SK-N-SH treated with all-trans-retinoic acid at 6 μM for 48 hours (cell line): ENCODE measurements at regions not wholly inside any gene's neighbourhood (a gene's known extent, or its start where the extent isn't known, plus 50 kb on each side); places are given as distances from the start of the nearest gene placed in this dataset.
"Not testable (repeated sequence)": the region's sequence is repeated elsewhere in the genome, so short reads cannot be mapped to it uniquely, and the experiment has no call there.

Source experiments
- ATAC-seq: fragments of 200-7000 bp; cut with Tn5 transposase; 3 replicates; pipeline ENCODE4 v1.9.1; 2020; ENCODE audit warnings: mild to moderate bottlenecking, moderate library complexity
- ARNTL ChIP-seq: fragments of 450-650 bp; formaldehyde crosslinking; IDR thresholded peaks from 2 replicates; pipeline ENCODE4 v1.5.0; 2020; ENCODE audit warnings: low read depth, mild to moderate bottlenecking, moderate library complexity, borderline replicate concordance
- BACH2 ChIP-seq: fragments of 250-450 bp; sonication (Bioruptor Pico); IDR thresholded peaks from 2 replicates; pipeline ENCODE4 v1.9.0; 2021; ENCODE audit warnings: mild to moderate bottlenecking, borderline replicate concordance
- CREB5 ChIP-seq: fragments of 250-450 bp; sonication (Bioruptor Pico); IDR thresholded peaks from 2 replicates; pipeline ENCODE4 v1.5.1; 2020; ENCODE audit warnings: low read depth, mild to moderate bottlenecking, moderate library complexity
- CSDC2 ChIP-seq: fragments of 250-450 bp; sonication (Bioruptor Pico); IDR thresholded peaks from 2 replicates; pipeline ENCODE4 v1.5.0; 2020; ENCODE audit warnings: mild to moderate bottlenecking, moderate library complexity
- CSRNP3 ChIP-seq: fragments of 250-450 bp; sonication (Bioruptor Pico); IDR thresholded peaks from 2 replicates; pipeline ENCODE4 v1.5.1; 2021; ENCODE audit warnings: mild to moderate bottlenecking, moderate library complexity
- ESRRG ChIP-seq: fragments of 250-450 bp; sonication (Bioruptor Pico); IDR thresholded peaks from 2 replicates; pipeline ENCODE4 v1.6.1; 2021; ENCODE audit warnings: mild to moderate bottlenecking
- GLIS3 ChIP-seq: fragments of 250-450 bp; sonication (Bioruptor Pico); IDR thresholded peaks from 2 replicates; pipeline ENCODE4 v1.5.0; 2020; ENCODE audit warnings: mild to moderate bottlenecking, moderate library complexity
- ISL1 ChIP-seq: fragments of 250-450 bp; sonication (Bioruptor Pico); IDR thresholded peaks from 2 replicates; pipeline ENCODE4 v2.1.2; 2022; ENCODE audit warnings: mild to moderate bottlenecking, moderate library complexity
- OSR1 ChIP-seq: fragments of 250-450 bp; sonication (Bioruptor Pico); IDR thresholded peaks from 2 replicates; pipeline ENCODE4 v1.8.0; 2022; ENCODE audit warnings: moderate library complexity, mild to moderate bottlenecking, inconsistent platforms
- PATZ1 ChIP-seq: fragments of 250-450 bp; sonication (Bioruptor Pico); IDR thresholded peaks from 2 replicates; pipeline ENCODE4 v1.8.0; 2020; ENCODE audit warnings: mild to moderate bottlenecking, moderate library complexity, borderline replicate concordance
- POU6F1 ChIP-seq: fragments of 250-450 bp; sonication (Bioruptor Pico); IDR thresholded peaks from 2 replicates; pipeline ENCODE4 v1.8.0; 2021; ENCODE audit warnings: low read depth, mild to moderate bottlenecking, moderate library complexity, borderline replicate concordance
- RARB ChIP-seq: fragments of 250-450 bp; sonication (Bioruptor Pico); IDR thresholded peaks from 2 replicates; pipeline ENCODE4 v1.8.0; 2021; ENCODE audit warnings: mild to moderate bottlenecking, moderate library complexity
- SNAI2 ChIP-seq: fragments of 250-450 bp; sonication (Bioruptor Pico); IDR thresholded peaks from 2 replicates; pipeline ENCODE4 v1.5.0; 2020; ENCODE audit warnings: mild to moderate bottlenecking, moderate library complexity
- TCF4 ChIP-seq: fragments of 250-450 bp; sonication (Bioruptor Pico); IDR thresholded peaks from 2 replicates; pipeline ENCODE4 v1.8.0; 2021; ENCODE audit warnings: mild to moderate bottlenecking, moderate library complexity, borderline replicate concordance
- TOX ChIP-seq: fragments of 250-450 bp; sonication (Bioruptor Pico); IDR thresholded peaks from 2 replicates; pipeline ENCODE4 v1.8.0; 2021; ENCODE audit warnings: mild to moderate bottlenecking, moderate library complexity, borderline replicate concordance
- TSHZ2 ChIP-seq: fragments of 250-450 bp; sonication (Bioruptor Pico); IDR thresholded peaks from 2 replicates; pipeline ENCODE4 v1.5.0; 2020; ENCODE audit warnings: mild to moderate bottlenecking, moderate library complexity
- ZC3H10 ChIP-seq: fragments of 250-450 bp; sonication (Bioruptor Pico); IDR thresholded peaks from 2 replicates; pipeline ENCODE4 v1.5.1; 2021; ENCODE audit warnings: mild to moderate bottlenecking, moderate library complexity
- ZNF565 ChIP-seq: fragments of 450-650 bp; formaldehyde crosslinking; conservative IDR thresholded peaks from 2 replicates; pipeline ENCODE4 v1.5.0; 2020; ENCODE audit warnings: low read depth, mild to moderate bottlenecking, moderate library complexity
- ZNF70 ChIP-seq: fragments of 450-650 bp; formaldehyde crosslinking; IDR thresholded peaks from 2 replicates; pipeline ENCODE4 v1.5.0; 2020; ENCODE audit warnings: mild to moderate bottlenecking, moderate library complexity
- ZNF8 ChIP-seq: fragments of 450-650 bp; formaldehyde crosslinking; IDR thresholded peaks from 2 replicates; pipeline ENCODE4 v1.5.0; 2020; ENCODE audit warnings: mild to moderate bottlenecking, moderate library complexity

- TF ChIP-seq CREB5 (no peak), GLIS3 (CRISPR knock-in tag) (no peak), ZNF565 (CRISPR knock-in tag) (no peak), ZNF8 (CRISPR knock-in tag) (no peak), ZC3H10 (CRISPR knock-in tag) (no peak)
Observed at GRCh38 chr5:56757077-56757476, 58.3 kb upstream of the MAP3K1 start (continued).

GRCh38 chr5:56755036-56755555 is 60.3 kb upstream of the MAP3K1 start:
- TF ChIP-seq ESRRG (CRISPR knock-in tag) = no peak
- TF ChIP-seq ISL1 (CRISPR knock-in tag) = no peak
- TF ChIP-seq CREB5 = no peak
- no peak for TF ChIP-seq TSHZ2 (CRISPR knock-in tag)
- TF ChIP-seq RARB (CRISPR knock-in tag) = no peak
- no peak for TF ChIP-seq SNAI2 (CRISPR knock-in tag)
- no peak for TF ChIP-seq GLIS3 (CRISPR knock-in tag)
- no peak for TF ChIP-seq BACH2 (CRISPR knock-in tag)
- no peak for TF ChIP-seq TCF4 (CRISPR knock-in tag)
- TF ChIP-seq ZC3H10 (CRISPR knock-in tag) = no peak
- TF ChIP-seq ZNF565 (CRISPR knock-in tag) = no peak
- TF ChIP-seq OSR1 (CRISPR knock-in tag) = no peak
- TF ChIP-seq ZNF8 (CRISPR knock-in tag) = no peak
- no peak for TF ChIP-seq TOX (CRISPR knock-in tag)
- no peak for TF ChIP-seq ARNTL
- TF ChIP-seq POU6F1 = no peak
- no peak for ATAC-seq

GRCh38 chr5:56753588-56753987 is 61.8 kb upstream of the MAP3K1 start:
- not testable (repeated sequence) for ATAC-seq

- no peak for ATAC-seq
- TF ChIP-seq CSRNP3 (CRISPR knock-in tag) (no peak), CREB5 (no peak), SNAI2 (CRISPR knock-in tag) (no peak), PATZ1 (CRISPR knock-in tag) (no peak), ZNF70 (no peak), TOX (CRISPR knock-in tag) (no peak), ISL1 (CRISPR knock-in tag) (no peak), CSDC2 (no peak), GLIS3 (CRISPR knock-in tag) (no peak), ZNF8 (CRISPR knock-in tag) (no peak), TSHZ2 (CRISPR knock-in tag) (no peak)
Observed at GRCh38 chr5:56751572-56752313, 63.6 kb upstream of the MAP3K1 start.
